Mesodermal cell (in vitro differentiated cells): ENCODE measurements at regions not wholly inside any gene's neighbourhood (a gene's known extent, or its start where the extent isn't known, plus 50 kb on each side); places are given as distances from the start of the nearest gene placed in this dataset.
"Not testable (repeated sequence)": the region's sequence is repeated elsewhere in the genome, so short reads cannot be mapped to it uniquely, and the experiment has no call there.

Source experiments
- H3K27ac ChIP-seq: 2 replicates; pipeline ENCODE4 v1.7.0; 2013; ENCODE audit warnings: mild to moderate bottlenecking, low read depth, low read length, moderate library complexity; ENCODE audit not compliant: severe bottlenecking
- H3K36me3 ChIP-seq: 2 replicates; pipeline ENCODE4 v1.7.1; 2013; ENCODE audit warnings: mild to moderate bottlenecking, low read length, moderate library complexity; ENCODE audit not compliant: control insufficient read depth, insufficient read depth
- H3K4me1 ChIP-seq: one replicate; pipeline ENCODE4 v1.7.1; 2013; ENCODE audit warnings: mild to moderate bottlenecking, low read length; ENCODE audit not compliant: insufficient read depth, control insufficient read depth, poor library complexity, severe bottlenecking
- H3K4me3 ChIP-seq: 2 replicates; pipeline ENCODE4 v1.7.0; 2013; ENCODE audit warnings: low read length, control low read depth, mild to moderate bottlenecking; ENCODE audit not compliant: insufficient read depth, poor library complexity, severe bottlenecking; ENCODE audit errors: extremely low read depth
- H3K9me3 ChIP-seq: 2 replicates; pipeline ENCODE4 v1.7.1; 2013; ENCODE audit warnings: mild to moderate bottlenecking, low read length, moderate library complexity; ENCODE audit not compliant: control insufficient read depth
- WGBS, 2 experiments: methylation state at CpG; one replicate each; pipeline ENCODE4 v1.1.5; 2013; ENCODE audit warnings: missing lambda C conversion rate in 2 of 2; ENCODE audit not compliant: insufficient coverage in 2 of 2; 5-methylcytosine and 5-hydroxymethylcytosine counted together

- Histone ChIP-seq H3K36me3 (peaks cover 3% of the 10 kb centered on the region), H3K9me3 (no peaks in the 10 kb centered on the region), H3K4me3 (no peak overlapping the region), H3K4me1 (peaks cover 23% of the 10 kb centered on the region), H3K27ac (no peak overlapping the region)
- 56% methylated on average over 2 of the region's 4 CpGs; no CpG with 5 or more reads in 1 of the 2 experiments for WGBS, 2 experiments
Observed at GRCh38 chr4:123233136-123233768, 163.3 kb upstream of the SPRY1 start.

- H3K27ac ChIP-seq = no peak overlapping the region
- H3K9me3 ChIP-seq = no peaks in the 10 kb centered on the region
- H3K4me1 ChIP-seq = peaks cover 23% of the 10 kb centered on the region
- H3K36me3 ChIP-seq = peaks cover 3% of the 10 kb centered on the region
- no peak overlapping the region for H3K4me3 ChIP-seq
Observed at GRCh38 chr4:123234955-123235354, 161.6 kb upstream of the SPRY1 start.

GRCh38 chr4:123235431-123235830, 161.2 kb upstream of the SPRY1 start:
- H3K9me3 ChIP-seq = no peaks in the 10 kb centered on the region
- H3K4me3 ChIP-seq = no peak overlapping the region
- peaks cover 3% of the 10 kb centered on the region for H3K36me3 ChIP-seq
- 88 to 100% methylated on average over 1 of the region's 2 CpGs for WGBS, 2 experiments
- no peak overlapping the region for H3K27ac ChIP-seq
- H3K4me1 ChIP-seq = peaks cover 23% of the 10 kb centered on the region

- 100% methylated on average over 1 of the region's 2 CpGs for WGBS, 2 experiments
- no peaks in the 10 kb centered on the region for H3K9me3 ChIP-seq
- no peak overlapping the region for H3K4me3 ChIP-seq
- H3K27ac ChIP-seq = no peak overlapping the region
- H3K36me3 ChIP-seq = peaks cover 3% of the 10 kb centered on the region
- peaks cover 22% of the 10 kb centered on the region for H3K4me1 ChIP-seq
Observed at GRCh38 chr4:123236606-123237005, 160.0 kb upstream of the SPRY1 start.

- 81 to 97% methylated on average over 3 of the region's 5 CpGs for WGBS, 2 experiments
- not testable (repeated sequence) for H3K36me3 ChIP-seq, H3K27ac ChIP-seq, H3K4me3 ChIP-seq, H3K9me3 ChIP-seq, H3K4me1 ChIP-seq
Observed at GRCh38 chr4:123240286-123240685, 156.3 kb upstream of the SPRY1 start.

GRCh38 chr4:123243220-123243619, 153.4 kb upstream of the SPRY1 start:
- not testable (repeated sequence) for H3K4me1 ChIP-seq, H3K4me3 ChIP-seq, H3K9me3 ChIP-seq, H3K27ac ChIP-seq, H3K36me3 ChIP-seq
- 90% methylated on average over 2 of the region's 3 CpGs; no CpG with 5 or more reads in 1 of the 2 experiments for WGBS, 2 experiments

GRCh38 chr4:123244137-123244536, 152.5 kb upstream of the SPRY1 start:
- no peak overlapping the region for H3K4me3 ChIP-seq
- 91 to 100% methylated on average over 3 to 5 of the region's 6 CpGs for WGBS, 2 experiments
- no peaks in the 10 kb centered on the region for H3K36me3 ChIP-seq
- no peaks in the 10 kb centered on the region for H3K9me3 ChIP-seq
- no peaks in the 10 kb centered on the region for H3K4me1 ChIP-seq
- H3K27ac ChIP-seq = no peak overlapping the region

- 82 to 90% methylated on average over 2 of the region's 4 CpGs for WGBS, 2 experiments
- Histone ChIP-seq H3K36me3 (no peaks in the 10 kb centered on the region), H3K4me1 (no peaks in the 10 kb centered on the region), H3K4me3 (no peak overlapping the region), H3K27ac (no peak overlapping the region), H3K9me3 (no peaks in the 10 kb centered on the region)
Observed at GRCh38 chr4:123246085-123246484, 150.5 kb upstream of the SPRY1 start.

GRCh38 chr4:123248085-123248659, 148.4 kb upstream of the SPRY1 start:
- H3K4me3 ChIP-seq = no peak overlapping the region
- WGBS, 2 experiments = no CpG with 5 or more reads among the region's 1 CpG
- no peaks in the 10 kb centered on the region for H3K36me3 ChIP-seq
- H3K9me3 ChIP-seq = no peaks in the 10 kb centered on the region
- no peak overlapping the region for H3K27ac ChIP-seq
- no peaks in the 10 kb centered on the region for H3K4me1 ChIP-seq

GRCh38 chr4:123249821-123250220, 146.8 kb upstream of the SPRY1 start:
- WGBS, 2 experiments = no CpG with 5 or more reads among the region's 1 CpG
- no peaks in the 10 kb centered on the region for H3K36me3 ChIP-seq
- no peaks in the 10 kb centered on the region for H3K4me1 ChIP-seq

GRCh38 chr4:123250843-123251242, 145.8 kb upstream of the SPRY1 start:
- Histone ChIP-seq H3K9me3 (no peaks in the 10 kb centered on the region), H3K4me1 (no peaks in the 10 kb centered on the region), H3K36me3 (no peaks in the 10 kb centered on the region)

More at GRCh38 chr4:123249821-123250220, 146.8 kb upstream of the SPRY1 start:
- H3K9me3 ChIP-seq = no peaks in the 10 kb centered on the region
- H3K4me3 ChIP-seq = no peak overlapping the region
- no peak overlapping the region for H3K27ac ChIP-seq

More at GRCh38 chr4:123250843-123251242, 145.8 kb upstream of the SPRY1 start:
- Histone ChIP-seq H3K4me3 (no peak overlapping the region), H3K27ac (no peak overlapping the region)
